ENCODE measurements at regions not wholly inside any gene's neighbourhood (a gene's known extent, or its start where the extent isn't known, plus 50 kb on each side); places are given as distances from the start of the nearest gene placed in this dataset.

DNA sequence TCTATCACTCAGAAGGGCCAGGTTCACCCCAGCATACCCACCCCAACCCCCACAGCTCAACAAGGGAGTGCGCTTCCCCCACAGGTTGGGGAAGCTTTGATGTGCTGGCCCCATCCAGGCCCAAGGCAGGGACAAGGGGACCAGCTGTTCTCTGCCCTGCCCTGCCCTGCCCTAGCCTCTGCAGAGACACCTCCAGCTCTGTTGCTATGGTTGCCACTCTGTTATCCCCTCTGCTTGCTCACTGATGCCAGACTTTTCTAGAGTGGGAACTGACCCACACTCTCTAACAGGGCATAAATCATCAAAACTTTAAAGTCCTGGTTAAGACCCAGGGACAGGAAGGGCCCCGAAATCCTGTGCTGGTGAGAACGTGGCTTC, 50.4 kb upstream of the ENPP7 start:
- no peaks in the 10 kb centered on the region for H3K9me3 ChIP-seq (ENCODE audit: control insufficient read depth, insufficient read depth, low read length)
- no peak overlapping the region for H3K9ac ChIP-seq (ENCODE audit: low read depth, low read length)
- no peaks in the 10 kb centered on the region for H3K36me3 ChIP-seq (ENCODE audit: control insufficient read depth, insufficient read depth, low read length)
- no peak overlapping the region for H3K4me3 ChIP-seq (ENCODE audit: low read depth, low read length)
- H3K27me3 ChIP-seq (ENCODE audit: control insufficient read depth, insufficient read depth, low read length) = no peaks in the 10 kb centered on the region
- no peak overlapping the region for H3K27ac ChIP-seq (ENCODE audit: low read depth, low read length)
- no peaks in the 10 kb centered on the region for H3K4me1 ChIP-seq (ENCODE audit: control insufficient read depth, insufficient read depth, low read length)

DNA sequence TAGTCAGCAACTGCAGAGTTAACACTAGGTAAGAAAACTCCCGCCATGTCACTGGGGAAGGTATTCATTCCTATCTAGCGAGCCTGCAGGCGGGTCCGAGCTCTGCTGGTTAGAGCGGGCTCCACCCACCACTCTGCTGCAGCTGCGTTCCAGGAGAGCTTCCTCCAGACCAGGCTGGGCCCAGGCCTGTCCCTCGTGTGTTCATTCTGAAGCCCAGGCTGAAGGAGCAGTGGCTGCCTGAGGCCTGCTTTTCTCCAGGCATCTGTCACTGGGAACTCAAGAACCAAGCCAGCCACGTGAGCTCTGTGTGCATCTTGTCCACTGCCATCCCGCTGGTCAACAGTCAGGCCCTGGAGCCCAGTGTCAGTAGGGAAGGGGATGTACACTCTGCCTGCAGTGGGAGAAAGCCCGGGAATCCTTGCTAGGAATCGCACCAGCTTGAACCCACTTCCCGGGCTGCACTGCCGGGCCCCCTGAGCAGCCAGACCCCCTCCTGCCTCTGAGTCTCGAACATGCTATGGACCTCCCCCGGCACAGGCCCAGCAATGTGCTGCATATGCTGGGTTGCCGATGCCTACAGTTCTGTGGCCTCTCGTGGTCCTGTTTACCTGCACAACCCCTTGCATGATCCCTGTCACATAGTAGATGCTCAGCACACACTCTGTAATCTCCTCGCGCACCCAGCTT, 51.0 kb upstream of the ENPP7 start:
- H3K4me3 ChIP-seq (ENCODE audit: low read depth, low read length) = no peak overlapping the region
- H3K9me3 ChIP-seq (ENCODE audit: control insufficient read depth, insufficient read depth, low read length) = no peaks in the 10 kb centered on the region
- H3K27me3 ChIP-seq (ENCODE audit: control insufficient read depth, insufficient read depth, low read length) = no peaks in the 10 kb centered on the region
- H3K27ac ChIP-seq (ENCODE audit: low read depth, low read length) = no peak overlapping the region
- H3K36me3 ChIP-seq (ENCODE audit: control insufficient read depth, insufficient read depth, low read length) = no peaks in the 10 kb centered on the region
- H3K4me1 ChIP-seq (ENCODE audit: control insufficient read depth, insufficient read depth, low read length) = no peaks in the 10 kb centered on the region
- H3K9ac ChIP-seq (ENCODE audit: low read depth, low read length) = no peak overlapping the region

DNA sequence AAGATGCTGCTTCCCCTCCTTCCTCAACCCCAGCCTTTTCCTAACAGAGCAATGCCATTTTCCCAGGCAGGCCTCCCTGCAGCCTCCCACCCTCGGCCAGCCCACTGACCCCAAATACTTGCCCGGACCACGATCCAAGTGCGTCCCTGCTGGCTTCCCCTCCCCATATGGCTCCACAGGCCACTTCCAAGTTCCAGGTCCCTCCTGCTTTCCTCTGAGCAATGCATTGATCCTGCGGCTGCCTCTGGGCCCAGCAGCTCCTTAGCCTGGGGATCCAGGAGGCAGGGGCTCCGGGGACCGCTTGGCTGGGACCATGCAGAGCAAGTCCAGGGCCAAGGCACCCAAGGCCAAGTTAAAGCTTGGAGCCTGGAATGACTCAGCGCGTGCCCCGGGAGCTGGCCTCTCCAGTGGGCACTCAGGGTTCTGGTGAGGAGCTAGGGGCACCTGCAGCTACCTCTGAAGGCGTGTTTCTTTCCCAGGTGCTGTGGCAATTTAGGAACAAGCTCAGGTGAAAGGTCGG, 51.9 kb upstream of the ENPP7 start:
- H3K27ac ChIP-seq (ENCODE audit: low read depth, low read length) = no peak overlapping the region
- no peaks in the 10 kb centered on the region for H3K4me1 ChIP-seq (ENCODE audit: control insufficient read depth, insufficient read depth, low read length)
- H3K36me3 ChIP-seq (ENCODE audit: control insufficient read depth, insufficient read depth, low read length) = no peaks in the 10 kb centered on the region
- no peaks in the 10 kb centered on the region for H3K9me3 ChIP-seq (ENCODE audit: control insufficient read depth, insufficient read depth, low read length)
- H3K9ac ChIP-seq (ENCODE audit: low read depth, low read length) = no peak overlapping the region
- H3K27me3 ChIP-seq (ENCODE audit: control insufficient read depth, insufficient read depth, low read length) = no peaks in the 10 kb centered on the region
- H3K4me3 ChIP-seq (ENCODE audit: low read depth, low read length) = no peak overlapping the region

DNA sequence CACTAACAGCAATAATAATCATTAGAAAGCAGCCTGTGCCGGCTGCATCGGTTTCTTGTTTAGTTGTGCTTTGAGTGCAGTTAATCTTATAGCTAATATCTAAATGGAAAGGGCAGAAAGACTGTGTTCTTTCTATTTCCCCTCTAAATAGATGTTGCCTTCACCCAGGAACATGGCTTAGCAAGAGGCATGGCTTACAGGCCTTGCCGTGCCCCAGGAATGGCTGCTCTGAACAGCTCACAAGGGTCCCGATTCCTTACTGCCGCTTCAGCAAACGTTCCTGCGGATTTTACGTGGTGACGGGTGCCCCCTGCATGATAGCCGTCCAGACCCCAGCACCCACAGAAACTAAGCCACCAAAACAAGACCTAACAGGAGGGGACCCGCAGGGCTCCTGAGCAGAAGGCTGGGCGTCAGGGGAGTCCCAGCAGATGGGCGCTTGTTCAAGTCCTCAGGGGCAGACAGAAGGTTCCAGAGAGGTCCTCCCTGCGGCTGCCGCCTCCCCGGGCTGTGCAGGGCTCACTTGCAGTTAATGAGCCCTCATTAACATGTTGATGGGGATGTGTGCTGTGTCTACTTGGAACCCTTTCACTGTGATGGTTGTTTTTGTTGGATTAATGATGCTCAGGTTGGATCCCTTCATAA, 52.5 kb upstream of the ENPP7 start:
- Histone ChIP-seq H3K27me3 (ENCODE audit: control insufficient read depth, insufficient read depth, low read length) (no peaks in the 10 kb centered on the region), H3K36me3 (ENCODE audit: control insufficient read depth, insufficient read depth, low read length) (no peaks in the 10 kb centered on the region), H3K4me3 (ENCODE audit: low read depth, low read length) (no peak overlapping the region), H3K9me3 (ENCODE audit: control insufficient read depth, insufficient read depth, low read length) (no peaks in the 10 kb centered on the region), H3K4me1 (ENCODE audit: control insufficient read depth, insufficient read depth, low read length) (no peaks in the 10 kb centered on the region), H3K27ac (ENCODE audit: low read depth, low read length) (no peak overlapping the region), H3K9ac (ENCODE audit: low read depth, low read length) (no peak overlapping the region)

DNA sequence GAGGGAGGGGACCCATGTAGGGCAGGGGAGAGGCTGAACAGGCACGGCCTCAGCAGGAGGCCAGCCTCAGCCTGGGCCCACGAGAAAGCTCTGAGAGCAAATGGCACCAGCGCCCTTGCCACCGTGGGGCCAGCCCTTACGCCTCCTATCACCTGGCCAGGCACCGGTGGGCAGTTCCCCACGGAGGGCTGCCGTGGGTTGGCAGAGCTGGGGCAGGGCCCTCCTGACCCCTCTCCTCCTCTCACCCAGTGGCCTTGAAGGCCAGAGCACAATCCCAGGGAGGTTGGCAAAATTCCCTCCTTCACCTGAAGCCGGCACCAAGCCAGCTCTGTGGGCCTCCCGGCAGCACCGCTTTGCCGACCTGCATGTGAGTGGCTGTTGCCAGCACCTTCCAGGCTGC, 53.1 kb upstream of the ENPP7 start:
- Histone ChIP-seq H3K4me3 (ENCODE audit: low read depth, low read length) (no peak overlapping the region), H3K27ac (ENCODE audit: low read depth, low read length) (no peak overlapping the region), H3K9me3 (ENCODE audit: control insufficient read depth, insufficient read depth, low read length) (no peaks in the 10 kb centered on the region), H3K9ac (ENCODE audit: low read depth, low read length) (no peak overlapping the region), H3K36me3 (ENCODE audit: control insufficient read depth, insufficient read depth, low read length) (no peaks in the 10 kb centered on the region), H3K27me3 (ENCODE audit: control insufficient read depth, insufficient read depth, low read length) (no peaks in the 10 kb centered on the region), H3K4me1 (ENCODE audit: control insufficient read depth, insufficient read depth, low read length) (no peaks in the 10 kb centered on the region)

DNA sequence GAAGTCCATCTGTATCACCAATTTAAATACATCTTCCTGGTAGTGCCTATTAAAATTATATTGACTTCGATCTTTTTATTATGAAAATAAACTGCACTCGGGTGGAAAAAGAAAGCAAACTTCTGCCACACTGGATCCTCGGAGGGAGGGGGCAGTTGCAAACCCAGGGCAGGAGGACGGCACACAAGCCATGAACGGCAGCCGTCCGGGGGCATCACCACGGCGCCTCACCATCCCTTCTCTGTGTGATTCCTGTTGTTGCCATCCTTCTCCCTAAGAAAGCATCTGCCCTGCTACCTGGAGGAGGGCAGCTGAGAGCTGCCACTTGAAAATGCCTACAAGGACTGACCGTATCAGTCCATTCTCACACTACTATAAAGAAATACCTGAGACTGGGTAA, 53.9 kb upstream of the ENPP7 start:
- Histone ChIP-seq H3K9me3 (ENCODE audit: control insufficient read depth, insufficient read depth, low read length) (no peaks in the 10 kb centered on the region), H3K4me3 (ENCODE audit: low read depth, low read length) (no peak overlapping the region), H3K36me3 (ENCODE audit: control insufficient read depth, insufficient read depth, low read length) (no peaks in the 10 kb centered on the region), H3K27ac (ENCODE audit: low read depth, low read length) (no peak overlapping the region), H3K27me3 (ENCODE audit: control insufficient read depth, insufficient read depth, low read length) (no peaks in the 10 kb centered on the region), H3K4me1 (ENCODE audit: control insufficient read depth, insufficient read depth, low read length) (no peaks in the 10 kb centered on the region), H3K9ac (ENCODE audit: low read depth, low read length) (no peak overlapping the region)

DNA sequence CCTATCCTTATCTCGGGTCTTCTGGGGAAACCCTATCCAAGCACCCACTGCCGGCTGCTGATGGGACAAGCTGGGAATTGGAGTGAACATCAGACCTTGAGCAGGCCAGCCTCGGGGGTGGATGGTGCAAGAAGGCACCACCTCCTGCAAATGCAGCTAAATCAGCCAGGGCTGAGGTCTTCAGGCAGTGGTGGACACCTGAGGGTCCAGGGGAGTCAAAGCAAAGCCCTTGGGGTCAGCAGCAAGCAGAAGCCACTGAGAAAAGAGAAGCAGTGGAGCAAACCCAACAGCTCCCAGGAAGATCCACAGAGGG, 55.4 kb upstream of the ENPP7 start:
- H3K4me1 ChIP-seq (ENCODE audit: control insufficient read depth, insufficient read depth, low read length) = no peaks in the 10 kb centered on the region
- H3K27ac ChIP-seq (ENCODE audit: low read depth, low read length) = no peak overlapping the region
- no peak overlapping the region for H3K9ac ChIP-seq (ENCODE audit: low read depth, low read length)
- H3K27me3 ChIP-seq (ENCODE audit: control insufficient read depth, insufficient read depth, low read length) = no peaks in the 10 kb centered on the region
- no peaks in the 10 kb centered on the region for H3K36me3 ChIP-seq (ENCODE audit: control insufficient read depth, insufficient read depth, low read length)
- no peak overlapping the region for H3K4me3 ChIP-seq (ENCODE audit: low read depth, low read length)
- H3K9me3 ChIP-seq (ENCODE audit: control insufficient read depth, insufficient read depth, low read length) = no peaks in the 10 kb centered on the region

DNA sequence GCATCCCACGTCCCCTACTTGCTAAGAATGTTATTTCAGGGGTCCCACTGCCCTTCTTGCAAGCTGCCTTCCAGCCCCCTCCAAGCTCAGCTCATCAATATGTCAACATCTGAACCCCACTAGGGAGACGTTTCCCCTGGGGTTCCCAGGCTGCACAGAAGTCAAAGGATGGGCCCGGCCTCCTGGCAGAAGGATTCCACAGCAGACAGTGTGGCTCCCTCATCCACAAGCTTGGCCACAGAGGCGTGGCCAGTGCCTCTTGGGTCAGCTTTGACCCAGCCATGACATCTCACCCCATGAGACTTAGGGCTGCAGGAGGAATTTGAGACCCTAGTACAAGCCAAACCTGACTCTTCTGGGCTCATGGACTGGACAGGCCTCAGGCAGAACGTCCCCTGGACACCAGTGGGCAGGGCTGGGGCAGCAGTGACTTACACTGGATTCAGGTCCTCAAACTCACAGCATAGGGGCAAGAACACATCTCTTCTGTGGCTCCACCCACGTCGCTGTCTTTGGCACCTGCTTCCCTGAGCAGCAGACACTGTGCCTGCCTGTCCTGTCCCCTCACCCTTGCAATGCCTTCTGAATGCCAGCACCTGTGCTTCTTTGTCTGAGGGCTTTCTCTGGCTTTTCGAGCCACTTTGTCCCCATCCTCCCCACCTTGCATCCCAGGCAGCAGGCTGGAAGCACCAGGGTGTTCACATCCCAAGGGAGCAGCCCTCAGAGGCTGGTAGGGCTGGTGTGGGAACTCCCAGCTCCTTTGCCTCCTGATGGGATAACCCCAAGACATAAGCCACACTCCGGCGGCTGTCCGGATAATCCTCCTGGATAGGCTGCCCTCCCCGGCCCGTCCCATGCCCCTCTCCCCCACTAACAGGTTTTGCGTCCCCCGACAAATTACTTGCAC, 56.0 kb upstream of the ENPP7 start:
- no peaks in the 10 kb centered on the region for H3K27me3 ChIP-seq (ENCODE audit: control insufficient read depth, insufficient read depth, low read length)
- H3K9ac ChIP-seq (ENCODE audit: low read depth, low read length) = no peak overlapping the region
- H3K4me1 ChIP-seq (ENCODE audit: control insufficient read depth, insufficient read depth, low read length) = no peaks in the 10 kb centered on the region
- no peak overlapping the region for H3K4me3 ChIP-seq (ENCODE audit: low read depth, low read length)
- H3K36me3 ChIP-seq (ENCODE audit: control insufficient read depth, insufficient read depth, low read length) = no peaks in the 10 kb centered on the region
- H3K27ac ChIP-seq (ENCODE audit: low read depth, low read length) = no peak overlapping the region
- no peaks in the 10 kb centered on the region for H3K9me3 ChIP-seq (ENCODE audit: control insufficient read depth, insufficient read depth, low read length)

DNA sequence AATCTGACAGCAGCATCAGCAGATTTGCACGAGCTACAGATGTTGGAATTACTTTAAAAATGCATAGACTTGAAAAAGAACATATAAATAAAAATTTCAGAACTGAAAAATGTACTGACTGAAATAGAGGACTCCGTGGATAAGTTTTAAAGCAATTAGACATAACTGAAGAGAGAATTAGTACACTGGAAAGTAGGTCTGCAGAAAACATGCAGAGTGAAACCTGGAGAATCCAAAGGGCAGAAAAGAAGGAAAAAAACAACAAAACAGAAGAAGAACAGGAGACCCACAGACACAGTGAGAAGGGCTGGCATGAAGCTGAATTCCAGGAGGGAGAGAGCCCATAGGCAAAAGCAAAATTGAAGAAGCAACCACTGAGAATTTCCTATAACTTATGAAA, 57.2 kb upstream of the ENPP7 start:
- Histone ChIP-seq H3K4me1 (ENCODE audit: control insufficient read depth, insufficient read depth, low read length) (no peaks in the 10 kb centered on the region), H3K4me3 (ENCODE audit: low read depth, low read length) (no peak overlapping the region), H3K27ac (ENCODE audit: low read depth, low read length) (no peak overlapping the region), H3K36me3 (ENCODE audit: control insufficient read depth, insufficient read depth, low read length) (no peaks in the 10 kb centered on the region), H3K9me3 (ENCODE audit: control insufficient read depth, insufficient read depth, low read length) (no peaks in the 10 kb centered on the region), H3K27me3 (ENCODE audit: control insufficient read depth, insufficient read depth, low read length) (no peaks in the 10 kb centered on the region), H3K9ac (ENCODE audit: low read depth, low read length) (no peak overlapping the region)

DNA sequence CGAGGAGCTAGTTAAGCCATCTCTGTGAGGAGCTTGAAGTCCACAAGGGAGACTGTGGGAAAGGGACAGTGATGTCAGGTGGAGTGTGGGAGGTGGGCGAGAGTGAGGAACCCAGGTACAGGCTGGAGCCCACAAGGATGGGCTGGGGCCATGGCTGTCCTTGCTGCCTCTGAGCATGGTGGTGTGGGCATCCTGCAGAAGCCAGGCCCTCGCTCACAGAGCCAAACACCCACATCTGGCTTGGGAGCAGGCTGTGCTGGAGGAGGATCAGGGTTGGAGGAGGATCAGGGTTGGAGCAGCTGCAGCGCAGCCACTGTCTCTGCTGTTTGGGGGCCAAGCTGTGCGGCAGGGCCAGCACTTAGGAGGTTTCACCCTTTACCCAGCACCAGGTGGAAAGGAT, 58.2 kb upstream of the ENPP7 start:
- Histone ChIP-seq H3K36me3 (ENCODE audit: control insufficient read depth, insufficient read depth, low read length) (no peaks in the 10 kb centered on the region), H3K27ac (ENCODE audit: low read depth, low read length) (no peak overlapping the region), H3K9me3 (ENCODE audit: control insufficient read depth, insufficient read depth, low read length) (no peaks in the 10 kb centered on the region), H3K27me3 (ENCODE audit: control insufficient read depth, insufficient read depth, low read length) (no peaks in the 10 kb centered on the region), H3K4me3 (ENCODE audit: low read depth, low read length) (no peak overlapping the region), H3K9ac (ENCODE audit: low read depth, low read length) (no peak overlapping the region), H3K4me1 (ENCODE audit: control insufficient read depth, insufficient read depth, low read length) (no peaks in the 10 kb centered on the region)

DNA sequence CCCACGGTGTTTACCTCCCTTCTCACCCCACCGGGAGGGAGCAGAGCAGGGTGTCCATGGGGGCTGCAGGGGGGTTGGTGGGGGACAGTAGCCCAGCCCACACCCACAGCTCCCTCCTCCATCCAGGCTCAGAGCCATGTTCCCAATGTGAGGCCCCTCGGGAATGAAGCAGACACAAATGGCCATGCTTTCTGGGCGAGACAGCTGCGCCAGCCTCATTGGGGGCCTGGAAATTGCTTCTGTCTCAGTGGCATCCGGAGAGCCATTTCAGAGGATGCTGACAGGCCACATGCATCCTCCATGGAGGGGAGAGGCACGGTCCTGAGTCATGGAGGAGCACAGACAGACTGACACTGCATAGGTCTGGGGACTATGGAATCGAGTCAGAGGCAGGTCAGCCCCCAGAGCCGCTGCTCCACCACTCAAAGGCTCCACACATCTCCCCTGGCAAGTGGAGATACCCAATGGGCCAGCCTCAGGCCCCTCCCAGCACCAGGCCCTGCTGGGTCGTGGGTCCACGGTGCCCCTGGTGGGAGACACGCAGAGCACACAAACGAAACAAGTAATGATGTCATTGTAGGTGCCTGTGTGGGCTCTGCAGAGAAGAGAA, 59.6 kb upstream of the ENPP7 start:
- no peaks in the 10 kb centered on the region for H3K9me3 ChIP-seq (ENCODE audit: control insufficient read depth, insufficient read depth, low read length)
- no peak overlapping the region for H3K27ac ChIP-seq (ENCODE audit: low read depth, low read length)
- H3K27me3 ChIP-seq (ENCODE audit: control insufficient read depth, insufficient read depth, low read length) = no peaks in the 10 kb centered on the region

More for the DNA sequence above, 59.6 kb upstream of the ENPP7 start:
- H3K36me3 ChIP-seq (ENCODE audit: control insufficient read depth, insufficient read depth, low read length) = no peaks in the 10 kb centered on the region
- no peaks in the 10 kb centered on the region for H3K4me1 ChIP-seq (ENCODE audit: control insufficient read depth, insufficient read depth, low read length)
- no peak overlapping the region for H3K9ac ChIP-seq (ENCODE audit: low read depth, low read length)
- no peak overlapping the region for H3K4me3 ChIP-seq (ENCODE audit: low read depth, low read length)

Measured in HUES48 (cell line).